Activated CD4-positive, alpha-beta T cell treated with anti-CD3 and anti-CD28 coated beads for 4 hours (primary cell): ENCODE measurements at regions not wholly inside any gene's neighbourhood (a gene's known extent, or its start where the extent isn't known, plus 50 kb on each side); places are given as distances from the start of the nearest gene placed in this dataset.

Experiments
- DNase-seq, 2 donors: peaks; one replicate each; pipeline ENCODE4 v3.0.0-alpha.2; 2020

DNA sequence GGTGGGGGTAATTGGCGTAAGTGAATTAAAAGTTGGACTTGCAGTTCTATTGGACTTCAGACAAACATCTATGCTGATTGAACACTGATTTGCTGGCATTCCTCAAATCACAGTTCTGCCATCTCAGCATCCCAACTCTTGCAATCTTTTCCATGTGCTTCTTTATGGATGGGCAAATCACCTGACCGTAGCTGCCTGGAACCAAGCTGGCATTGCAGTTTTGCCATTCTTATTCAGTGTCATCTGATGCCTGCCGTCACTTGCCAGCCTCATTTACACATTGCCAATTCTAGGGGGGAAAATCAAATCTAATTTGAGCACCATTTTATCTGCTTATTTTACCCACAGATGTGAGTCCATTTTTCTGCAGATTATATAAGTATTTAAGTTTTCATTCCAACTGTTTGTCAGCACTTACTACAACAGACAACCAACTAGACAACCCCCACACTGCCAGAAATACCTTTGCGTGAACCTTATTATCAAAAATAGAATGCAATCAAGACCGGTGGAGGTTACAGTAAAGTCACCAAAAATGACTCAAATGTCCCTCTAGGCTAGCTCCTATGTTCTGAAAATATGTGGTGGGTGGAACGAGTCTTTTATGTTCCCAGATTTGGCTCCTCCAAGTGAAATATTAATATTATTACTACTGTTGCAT lies 172.3 kb upstream of the CTBP2 start:
- DNase-seq = no peak

DNA sequence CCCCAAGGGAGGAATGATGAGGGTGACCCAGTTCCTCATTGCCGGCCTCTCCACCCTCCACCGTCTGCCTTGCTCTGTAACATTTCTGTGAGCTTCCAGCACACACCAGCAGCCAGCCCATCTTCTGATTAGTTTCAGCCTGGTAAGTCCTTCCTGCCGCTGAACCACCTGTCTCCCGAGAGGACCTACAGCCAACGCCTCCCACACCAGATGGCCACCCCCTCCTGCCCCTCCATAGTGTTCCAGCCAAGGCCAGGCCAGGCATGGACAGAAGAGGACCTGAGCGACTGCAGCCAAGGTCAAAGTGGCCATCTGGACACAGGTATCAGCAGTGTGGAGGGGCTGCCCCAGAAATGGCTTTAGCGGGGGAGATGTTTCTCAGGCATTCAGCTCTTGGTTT lies 170.7 kb upstream of the CTBP2 start:
- no peak for DNase-seq

DNA sequence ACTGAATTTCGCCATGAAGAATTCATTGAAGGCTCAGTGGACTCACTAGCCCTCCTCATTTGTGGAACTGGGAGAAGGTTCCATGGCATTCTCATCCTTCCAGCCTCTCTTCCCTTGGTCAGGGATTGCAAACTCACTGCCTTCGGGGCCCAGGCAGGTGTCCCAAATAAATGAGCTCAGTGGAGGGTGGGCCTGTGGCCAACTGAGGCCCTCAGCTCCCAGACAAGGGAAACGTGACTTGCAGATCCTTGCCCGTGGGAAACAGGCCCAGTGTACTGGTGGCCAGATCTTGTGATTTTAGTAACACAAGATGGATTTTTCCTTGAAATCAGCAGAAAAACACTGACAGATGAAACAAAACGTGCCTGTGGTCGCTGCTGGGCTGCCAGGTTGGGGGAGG lies 168.7 kb upstream of the CTBP2 start:
- no peak for DNase-seq

DNA sequence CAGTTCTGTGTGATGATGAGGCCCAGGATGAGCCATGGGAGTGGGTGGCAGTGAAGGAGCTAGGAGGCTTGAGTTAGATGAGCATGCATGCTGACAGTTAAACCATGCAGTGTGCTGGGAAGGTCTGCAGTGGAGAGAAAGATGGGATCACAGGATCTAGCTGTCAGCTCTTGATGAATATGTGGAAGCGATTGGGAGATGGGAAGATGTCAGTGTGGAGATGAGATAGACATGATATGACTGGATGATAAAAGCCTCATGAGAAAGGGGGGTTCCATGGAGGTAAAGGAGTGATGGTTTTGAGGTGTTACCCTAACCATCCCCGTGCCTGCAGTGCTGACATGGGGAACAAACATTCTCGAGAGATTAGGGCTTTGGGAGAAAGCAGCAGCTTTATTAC lies 165.0 kb upstream of the CTBP2 start:
- DNase-seq = no peak

DNA sequence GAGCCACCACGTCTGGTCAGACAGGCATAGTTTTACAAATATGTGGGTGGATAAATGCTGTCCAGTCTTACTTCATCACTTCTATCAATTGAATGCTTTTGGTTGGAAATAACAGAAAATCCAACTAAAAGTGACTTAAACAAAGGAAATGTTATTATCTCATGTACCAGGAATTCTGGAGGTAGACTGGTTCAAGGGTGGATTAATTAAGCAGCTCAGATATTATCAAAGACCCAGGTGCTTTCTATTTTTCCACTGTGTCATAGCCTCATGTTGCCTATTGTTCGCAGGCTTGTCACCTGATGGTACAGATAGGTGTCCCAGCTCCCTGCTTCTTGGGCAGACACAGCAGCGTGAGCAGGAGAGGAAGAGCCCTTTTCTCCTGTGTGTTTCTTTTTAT lies 156.1 kb upstream of the CTBP2 start:
- no peak for DNase-seq

DNA sequence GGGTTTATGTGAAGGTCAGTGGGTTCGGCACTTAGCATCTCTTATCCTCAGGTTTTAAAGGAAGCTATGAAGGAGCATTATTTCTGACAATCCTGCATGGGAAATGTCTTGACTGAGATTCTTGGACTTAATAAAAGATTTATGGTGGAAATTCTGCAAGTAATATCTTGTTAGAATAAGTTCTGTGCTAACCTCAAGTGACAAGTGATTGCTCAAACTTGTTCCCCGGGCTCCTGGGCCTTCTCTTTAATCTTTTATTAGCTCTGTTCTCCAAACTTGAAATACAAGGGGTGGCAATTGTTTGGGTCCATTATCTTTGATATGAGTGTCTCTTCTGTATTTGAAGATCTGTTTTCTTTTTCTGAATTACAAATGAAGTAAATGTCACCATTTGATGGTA lies 140.6 kb upstream of the CTBP2 start:
- DNase-seq = no peak

DNA sequence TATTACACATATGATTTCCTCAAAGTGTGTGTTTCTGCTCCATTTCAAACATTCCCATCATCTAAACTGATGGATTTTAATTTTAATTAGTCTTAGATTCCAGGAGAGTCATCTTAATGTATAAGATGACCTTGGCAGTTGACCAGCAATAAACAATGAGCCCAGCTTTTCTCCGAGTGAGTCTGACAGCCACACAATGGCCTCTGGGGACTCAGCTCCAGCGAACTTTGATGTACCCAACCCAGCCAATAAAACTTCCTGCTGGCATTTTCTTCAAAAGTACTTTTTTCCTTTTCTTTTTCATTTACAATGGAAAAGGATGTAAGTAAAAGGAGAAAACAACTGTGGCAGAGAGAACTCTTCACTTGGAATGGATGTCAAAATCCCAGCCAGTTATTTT lies 139.1 kb upstream of the CTBP2 start:
- DNase-seq = no peak

DNA sequence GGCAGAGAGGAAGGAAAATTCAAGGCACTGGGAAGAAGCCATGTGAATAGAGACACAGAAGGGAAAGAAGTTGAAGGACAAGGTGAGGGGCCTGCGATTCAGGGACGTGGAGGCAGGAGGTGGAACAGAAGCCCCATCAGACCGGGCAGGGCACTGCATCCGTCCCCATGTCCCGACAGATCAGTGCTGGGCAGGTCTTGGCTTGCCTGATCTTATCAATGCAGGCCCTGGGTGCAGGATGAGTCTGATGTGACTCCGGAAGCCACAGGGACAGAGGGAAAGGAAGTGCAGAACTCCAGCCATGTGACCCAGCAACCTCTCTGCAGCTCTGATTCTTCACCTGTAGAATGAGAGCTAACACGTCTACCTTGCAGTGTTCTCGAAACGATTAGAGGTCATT lies 136.2 kb upstream of the CTBP2 start:
- DNase-seq = no peak

DNA sequence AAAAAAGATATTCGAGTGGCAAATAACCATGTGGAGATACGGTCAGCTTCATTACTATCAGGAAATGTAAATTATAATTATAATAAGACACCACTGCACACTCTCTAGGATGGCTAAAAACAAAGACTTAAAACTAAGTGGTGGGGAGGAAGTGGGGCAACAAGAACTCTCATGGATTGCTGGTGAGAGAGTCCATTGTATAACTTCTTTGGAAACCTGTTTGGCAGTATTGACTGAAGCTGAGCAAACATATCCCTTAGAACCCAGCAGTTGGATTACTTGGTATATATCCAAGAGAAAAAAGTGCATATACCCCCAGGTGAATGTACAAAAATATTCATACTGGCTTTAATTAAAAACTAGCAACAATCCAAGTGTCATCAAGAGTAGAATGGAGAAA lies 133.7 kb upstream of the CTBP2 start:
- DNase-seq = no peak

DNA sequence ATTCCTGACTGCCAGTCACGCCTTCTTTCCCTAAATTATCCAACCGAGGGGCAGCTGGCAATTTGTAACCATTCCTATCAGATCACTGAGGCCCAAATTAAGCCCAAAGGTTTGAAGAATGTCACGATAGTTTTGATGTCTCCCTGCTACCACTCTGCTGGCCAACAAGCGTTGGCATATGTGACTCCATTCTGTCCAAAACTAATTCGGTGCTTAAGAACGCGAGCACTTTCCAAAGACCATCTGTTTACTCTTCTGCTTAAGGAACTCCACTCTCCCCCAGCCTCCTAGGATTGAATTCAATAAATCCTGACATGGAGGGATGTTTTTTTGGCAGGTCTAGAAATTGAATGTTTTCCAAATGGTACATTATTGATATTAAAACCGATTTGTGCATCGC lies 131.5 kb upstream of the CTBP2 start:
- DNase-seq = no peak

DNA sequence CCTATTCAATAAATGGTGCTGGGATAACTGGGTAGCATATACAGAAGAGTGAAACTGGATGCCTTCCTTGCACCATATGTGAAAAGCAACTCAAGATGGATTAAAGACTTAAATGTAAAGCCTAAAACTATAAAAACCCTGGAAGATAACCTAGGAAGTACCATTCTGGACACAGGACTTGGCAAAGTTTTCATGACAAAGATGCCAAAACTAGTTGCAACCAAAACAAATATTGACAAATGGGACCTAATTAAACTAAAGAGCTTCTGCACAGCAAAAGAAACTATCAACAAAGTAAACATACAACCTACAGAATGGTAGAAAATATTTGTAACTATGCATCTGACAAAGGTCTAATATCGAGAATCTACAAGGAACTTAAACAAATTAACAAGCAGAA lies 129.1 kb upstream of the CTBP2 start:
- DNase-seq = no peak

DNA sequence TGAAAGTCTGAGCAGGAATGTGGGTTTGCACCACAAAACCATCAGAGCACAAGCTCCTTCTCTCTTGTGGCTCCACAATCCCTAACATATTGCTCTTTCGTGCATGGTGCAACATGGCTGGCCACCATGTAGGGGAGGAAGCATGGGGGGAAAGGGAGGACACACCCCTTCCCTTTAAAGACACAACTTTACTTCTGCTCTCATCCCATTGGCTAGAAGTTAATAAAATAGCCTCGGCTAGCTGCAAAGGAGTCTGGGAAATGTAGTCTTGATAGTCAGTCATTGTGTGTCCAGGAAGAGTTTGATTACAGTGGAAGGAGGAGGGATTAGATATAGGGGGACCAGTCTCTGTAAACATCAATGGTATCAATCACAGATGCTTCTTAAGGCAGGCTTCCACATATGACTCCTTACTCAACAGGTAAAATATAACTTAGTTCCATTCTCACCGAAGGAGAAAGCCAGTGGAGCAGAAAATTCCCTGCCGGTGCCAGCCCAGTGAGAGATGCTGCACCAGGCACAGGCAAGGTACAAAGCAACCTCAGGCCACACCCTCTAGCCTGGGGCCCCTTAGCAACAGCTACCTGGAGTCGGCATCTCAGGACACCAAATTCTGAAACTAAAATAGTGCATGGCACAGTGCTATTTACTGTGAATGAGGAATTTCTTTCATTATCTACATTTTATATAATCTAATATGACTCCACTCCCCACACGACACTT lies 124.7 kb upstream of the CTBP2 start:
- no peak for DNase-seq

DNA sequence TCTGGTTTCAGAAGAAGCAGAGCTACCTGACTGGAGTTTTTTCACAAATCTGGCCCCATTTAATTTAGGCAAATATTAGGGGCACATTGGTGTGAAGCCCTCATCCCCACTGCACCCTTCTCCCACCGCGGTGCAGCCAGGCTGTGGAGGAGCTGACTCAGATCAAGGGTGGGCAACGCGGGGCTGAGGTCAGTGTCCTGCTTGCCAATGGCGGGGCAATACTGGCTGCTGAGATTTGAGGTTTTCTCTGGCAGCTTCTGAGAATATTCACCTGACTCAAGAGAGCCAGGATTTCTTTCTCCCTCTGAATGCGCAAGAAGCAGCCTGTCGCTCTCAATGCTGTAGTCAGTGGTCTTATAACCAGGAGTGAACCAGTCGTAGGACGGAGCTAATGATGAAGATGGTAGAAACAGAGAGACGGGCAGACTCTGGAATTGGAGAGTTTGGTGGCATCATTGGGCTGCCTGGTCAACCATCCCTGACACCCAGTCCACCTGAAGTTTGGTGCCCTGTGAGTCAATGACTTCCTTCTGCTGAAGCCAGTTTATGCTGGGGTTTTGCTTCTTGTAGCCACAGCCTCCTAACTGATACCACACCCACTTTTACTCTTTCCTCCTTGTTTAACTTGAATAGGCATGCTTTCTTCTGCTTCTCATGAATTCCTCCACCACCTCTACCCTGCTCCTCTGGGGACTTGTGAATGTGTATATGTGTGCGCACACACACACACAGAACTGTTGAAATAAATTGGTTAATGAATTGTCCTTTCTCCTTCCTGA lies 123.7 kb upstream of the CTBP2 start:
- no peak for DNase-seq

DNA sequence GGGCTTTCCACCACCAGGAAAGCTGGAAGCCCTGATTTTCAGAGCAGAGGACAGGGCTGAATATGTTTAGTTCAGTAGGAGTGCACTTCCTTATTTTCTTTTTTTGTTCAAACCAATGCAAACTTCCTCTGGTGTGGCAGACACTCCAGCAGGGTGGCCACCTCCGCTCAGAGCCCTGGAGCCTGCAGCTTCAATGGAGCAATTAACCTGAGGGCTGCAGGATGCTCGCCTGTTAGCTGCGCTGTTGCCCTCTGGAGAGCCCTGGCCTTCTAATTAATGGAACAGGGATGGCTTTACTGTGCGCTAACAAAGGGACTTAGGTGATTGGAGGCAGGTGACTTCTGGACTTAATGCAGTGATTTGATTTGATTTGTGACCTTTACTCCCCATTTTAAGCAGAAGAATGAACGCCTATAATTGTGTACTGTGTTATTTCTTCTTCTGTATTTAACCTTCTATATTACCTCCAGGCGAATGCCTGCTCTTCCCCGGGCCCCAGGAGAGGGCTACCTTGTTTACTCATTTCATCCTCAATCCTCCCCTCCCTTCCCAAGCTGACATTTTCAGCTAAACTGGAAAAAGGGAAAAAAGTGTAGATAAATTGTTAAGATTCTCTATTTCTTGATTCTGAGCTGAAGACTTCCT lies 123.0 kb upstream of the CTBP2 start:
- DNase-seq = no peak

DNA sequence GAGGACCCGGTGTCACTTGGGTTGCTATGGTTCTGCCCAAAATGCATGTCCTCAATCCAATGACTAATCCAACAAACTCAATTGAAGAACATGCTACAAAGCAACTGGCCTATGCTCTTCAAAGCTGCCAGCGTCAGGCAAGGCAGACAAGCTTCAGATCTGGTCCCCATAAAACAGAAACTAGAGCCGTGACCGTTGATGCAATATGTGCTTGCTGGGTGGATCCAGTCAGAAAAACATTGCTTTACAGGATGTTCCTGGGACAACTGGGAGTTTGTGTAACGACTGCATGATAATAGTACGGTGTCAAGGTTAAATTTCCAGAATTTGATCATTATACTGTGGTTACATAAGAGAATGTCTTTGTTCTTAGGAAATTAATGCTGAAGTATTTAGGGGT lies 120.7 kb upstream of the CTBP2 start:
- no peak for DNase-seq

DNA sequence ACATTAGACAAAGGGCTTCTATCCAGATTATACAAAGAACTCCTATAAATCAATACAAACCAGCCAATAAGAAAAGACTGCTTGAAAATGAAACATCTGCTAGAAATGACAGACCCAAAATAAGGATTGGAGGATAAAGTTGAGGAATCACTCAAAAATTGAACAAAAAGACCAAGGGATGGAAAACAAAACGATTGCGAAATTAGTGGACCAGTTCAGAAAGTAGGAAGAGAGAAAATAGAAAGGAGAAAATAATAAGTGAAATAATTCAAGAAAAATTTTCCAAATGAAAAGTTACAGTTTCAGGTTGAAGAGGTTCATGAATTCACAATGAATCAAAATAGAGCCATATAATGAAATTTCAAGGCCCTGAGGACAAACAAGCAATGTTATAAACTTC lies 115.8 kb upstream of the CTBP2 start:
- no peak for DNase-seq

DNA sequence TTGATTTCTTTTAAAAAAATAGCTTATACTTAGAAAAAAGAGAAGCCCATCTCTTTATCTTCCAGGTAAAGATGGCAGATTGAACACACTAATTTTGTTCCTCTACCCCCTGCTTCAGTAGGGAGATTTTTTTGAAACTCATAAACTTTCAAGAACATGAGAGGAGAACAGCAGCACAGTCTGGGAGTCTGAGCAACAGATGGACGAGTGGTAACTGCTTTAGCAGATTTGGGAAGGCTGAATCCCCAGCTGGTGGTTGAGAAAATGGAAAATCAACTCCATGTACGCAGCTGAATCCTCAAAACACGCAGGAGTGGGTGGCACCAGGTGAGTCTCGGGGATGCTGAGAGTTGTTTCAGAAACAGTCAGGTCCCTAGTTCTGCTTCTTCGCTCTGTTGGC lies 114.6 kb upstream of the CTBP2 start:
- DNase-seq = no peak

DNA sequence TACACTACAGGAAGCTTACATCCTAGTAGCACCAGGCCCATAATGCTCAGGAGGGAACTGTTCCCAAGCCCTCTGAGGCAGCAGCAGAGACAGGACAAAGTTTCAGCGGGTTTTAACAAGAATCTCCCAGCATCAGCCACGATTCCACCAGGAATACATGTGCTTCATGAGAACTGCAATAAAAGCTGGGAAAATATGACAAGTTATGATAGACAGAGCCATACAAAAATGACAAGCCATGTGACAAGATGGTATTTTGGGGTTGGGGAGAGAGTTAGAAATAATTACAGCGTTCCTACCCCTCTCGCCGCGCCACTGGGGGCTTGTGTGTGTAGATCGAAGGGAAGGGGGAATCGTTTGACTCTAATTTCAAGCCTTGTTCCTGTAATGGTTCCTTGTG lies 112.7 kb upstream of the CTBP2 start:
- no peak for DNase-seq

DNA sequence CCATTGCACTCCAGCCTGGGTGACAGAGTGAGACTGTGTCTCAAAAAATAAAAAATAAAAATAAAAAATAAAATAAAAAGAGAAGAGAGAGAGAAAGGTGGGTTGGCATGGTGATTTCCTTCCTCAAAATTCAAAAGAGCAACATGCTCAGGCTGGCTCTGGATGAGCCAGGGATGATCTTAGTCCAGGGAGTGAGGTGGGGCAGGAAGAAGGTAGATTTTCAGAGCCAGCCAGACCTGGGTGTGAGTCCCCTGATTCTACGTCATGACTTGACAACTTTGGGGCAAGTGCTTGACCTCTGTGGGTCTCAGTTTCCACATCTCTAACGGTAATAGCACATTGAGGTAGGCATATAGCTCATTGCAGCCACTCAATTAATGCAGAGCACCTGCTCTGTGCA lies 109.4 kb upstream of the CTBP2 start:
- no peak for DNase-seq

DNA sequence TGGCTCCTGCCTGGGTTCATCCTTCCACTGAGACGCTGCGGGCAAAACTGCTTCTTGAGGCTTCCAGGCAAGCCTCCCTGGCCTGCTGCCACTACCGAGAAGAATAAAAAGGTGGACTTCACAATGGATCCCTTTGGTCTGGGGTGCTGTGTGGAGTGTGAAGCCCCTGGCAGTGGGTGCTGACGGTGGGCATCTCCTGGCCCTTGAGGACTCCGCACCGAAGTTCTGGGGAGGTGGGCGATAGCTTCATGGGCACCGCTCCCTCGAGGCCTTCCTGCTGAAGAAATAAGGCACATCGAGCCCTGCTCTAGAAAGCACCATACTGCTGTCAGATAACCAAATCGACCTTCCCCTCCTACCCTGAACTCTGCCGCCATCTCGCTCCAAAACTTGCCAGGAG lies 106.6 kb upstream of the CTBP2 start:
- no peak for DNase-seq

DNA sequence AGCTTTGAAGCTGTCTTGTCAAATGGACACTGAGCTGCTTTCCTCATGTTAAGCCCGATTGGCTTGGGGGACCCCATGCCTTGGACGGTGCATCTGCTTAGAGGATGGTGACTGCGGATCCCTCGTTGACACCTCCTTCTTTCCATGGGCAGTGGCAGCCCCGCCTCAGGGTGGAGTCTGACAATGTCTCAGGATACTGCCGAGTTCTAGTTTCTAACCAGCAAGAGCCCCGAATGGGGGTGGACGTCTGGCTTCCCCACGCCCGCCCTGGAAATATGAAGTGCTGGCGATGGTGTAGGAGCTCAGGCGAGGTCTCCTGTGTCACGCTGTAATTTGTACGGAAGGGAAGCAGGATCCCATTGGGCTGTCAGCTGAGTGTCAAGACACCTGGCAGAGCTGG lies 106.2 kb upstream of the CTBP2 start:
- no peak for DNase-seq

DNA sequence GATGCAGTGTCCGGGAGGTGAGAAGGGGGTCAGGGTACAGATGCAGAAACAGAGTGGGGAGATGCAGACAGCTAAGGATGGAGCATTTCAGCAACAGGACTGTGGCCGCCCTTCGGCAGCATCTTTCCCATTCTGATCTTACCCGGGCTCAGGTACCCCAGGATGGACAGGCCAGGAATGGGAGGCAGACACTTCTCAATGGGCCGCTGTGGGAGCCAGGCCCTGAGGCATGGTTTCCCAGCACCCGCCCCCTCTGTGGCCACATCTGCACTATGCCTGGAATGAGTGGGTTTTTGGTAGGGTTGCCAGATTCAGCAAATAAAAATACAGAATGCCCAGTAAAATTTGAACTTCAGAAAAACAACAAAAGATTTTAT lies 105.2 kb upstream of the CTBP2 start:
- DNase-seq = no peak

DNA sequence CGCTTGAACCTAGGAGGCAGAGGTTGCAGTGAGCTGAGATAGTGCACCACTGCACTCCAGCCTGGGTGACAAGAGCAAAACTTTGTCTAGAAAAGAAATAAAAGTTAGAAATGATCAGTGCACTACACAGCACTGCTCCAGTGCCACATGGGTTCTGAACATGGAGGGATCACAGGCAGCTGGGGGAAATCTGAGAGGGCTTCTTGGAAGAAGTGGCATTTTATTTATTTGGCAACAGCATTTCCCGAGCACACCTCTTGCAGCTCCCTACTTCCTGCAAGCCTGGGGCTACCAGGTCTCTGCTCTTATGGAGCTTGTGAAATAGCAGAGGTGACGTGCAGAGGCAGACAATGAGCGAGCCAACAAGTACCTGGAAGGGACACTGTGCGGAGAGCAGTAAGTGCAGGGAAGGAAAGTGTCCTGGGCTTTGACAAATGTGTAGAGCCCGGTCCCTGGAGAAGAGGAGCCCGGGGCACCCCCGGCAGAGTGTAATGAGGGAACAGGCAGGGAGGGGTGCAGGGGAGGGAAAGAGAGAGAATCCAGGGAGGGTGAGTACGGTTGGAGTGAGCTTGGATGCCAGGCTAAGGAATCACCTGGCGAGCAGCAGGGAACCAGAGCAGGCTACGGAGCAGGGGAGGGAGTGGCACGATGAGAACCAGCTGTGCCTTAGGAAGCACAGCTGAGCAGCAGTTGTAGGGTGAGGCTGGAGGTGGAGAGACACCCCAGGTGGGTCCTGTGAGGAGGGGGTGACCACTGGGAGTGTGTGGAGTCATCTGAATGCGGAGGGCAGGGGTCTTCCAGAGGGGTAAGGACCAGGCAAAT lies 104.6 kb upstream of the CTBP2 start:
- DNase-seq = no peak
